Effector memory CD4-positive, alpha-beta T cell (primary cell): ENCODE measurements at regions not wholly inside any gene's neighbourhood (a gene's known extent, or its start where the extent isn't known, plus 50 kb on each side); places are given as distances from the start of the nearest gene placed in this dataset.

ENCODE experiments used
- DNase-seq, 3 donors: peaks; one replicate each; pipeline ENCODE4 v3.0.0-alpha.2; 2020
- H3K27ac ChIP-seq: 2 replicates; pipeline ENCODE4 v1.7.0; 2013; ENCODE audit warnings: mild to moderate bottlenecking, low read length, moderate library complexity; ENCODE audit not compliant: insufficient read depth, poor library complexity, severe bottlenecking
- H3K27me3 ChIP-seq: replicated peaks from 2 replicates; pipeline ENCODE4 v1.7.0; 2013; ENCODE audit warnings: mild to moderate bottlenecking, low read length; ENCODE audit not compliant: insufficient read depth, control insufficient read depth, poor library complexity, severe bottlenecking
- H3K36me3 ChIP-seq: 2 replicates; pipeline ENCODE4 v1.7.0; 2013; ENCODE audit warnings: mild to moderate bottlenecking, low read length, moderate library complexity; ENCODE audit not compliant: control insufficient read depth, insufficient read depth
- H3K4me1 ChIP-seq: 2 replicates; pipeline ENCODE4 v1.7.0; 2013; ENCODE audit warnings: low read length, mild to moderate bottlenecking; ENCODE audit not compliant: control insufficient read depth, insufficient read depth, poor library complexity, severe bottlenecking
- H3K4me3 ChIP-seq: 2 replicates; pipeline ENCODE4 v1.7.0; 2013; ENCODE audit warnings: low read length, low read depth, mild to moderate bottlenecking; ENCODE audit not compliant: insufficient read depth, poor library complexity, severe bottlenecking
- H3K9me3 ChIP-seq: 2 replicates; pipeline ENCODE4 v1.7.0; 2013; ENCODE audit warnings: mild to moderate bottlenecking, low read length, moderate library complexity; ENCODE audit not compliant: control insufficient read depth

- no peak for DNase-seq
- Histone ChIP-seq H3K27me3 (no peaks in the 10 kb centered on the region), H3K4me3 (no peak overlapping the region), H3K9me3 (no peaks in the 10 kb centered on the region), H3K4me1 (no peaks in the 10 kb centered on the region), H3K27ac (no peak overlapping the region), H3K36me3 (no peaks in the 10 kb centered on the region)
Observed at GRCh38 chr4:100948911-100949310, 398.4 kb downstream of the PPP3CA start.

- no peak overlapping the region for H3K27ac ChIP-seq
- no peaks in the 10 kb centered on the region for H3K27me3 ChIP-seq
- no peaks in the 10 kb centered on the region for H3K36me3 ChIP-seq
- H3K9me3 ChIP-seq = no peaks in the 10 kb centered on the region
- no peaks in the 10 kb centered on the region for H3K4me1 ChIP-seq
- no peak overlapping the region for H3K4me3 ChIP-seq
- DNase-seq = no peak
Observed at GRCh38 chr4:100945789-100946188, 401.5 kb downstream of the PPP3CA start.

DNA sequence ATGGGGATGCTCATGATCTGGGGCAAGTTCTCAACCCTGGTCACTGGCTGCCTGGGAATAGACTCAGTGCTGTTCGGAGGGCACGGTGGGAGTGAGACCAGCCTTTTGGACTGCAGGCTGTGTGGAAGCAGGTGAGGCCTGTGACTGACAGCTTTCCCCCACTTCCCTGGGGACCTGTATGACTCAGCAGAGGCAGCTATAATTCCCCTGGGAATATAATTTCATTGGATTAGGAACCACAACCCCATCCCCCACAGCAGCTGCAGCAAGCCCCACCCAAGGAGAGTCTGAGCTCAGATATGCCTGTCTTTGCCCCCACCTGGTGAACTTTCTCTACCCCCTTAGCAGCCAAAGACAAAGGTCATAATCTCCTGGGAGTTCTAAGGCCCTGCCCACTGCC lies 408.6 kb downstream of the PPP3CA start:
- no peak for DNase-seq
- Histone ChIP-seq H3K4me3 (no peak overlapping the region), H3K27ac (no peak overlapping the region), H3K9me3 (no peaks in the 10 kb centered on the region), H3K36me3 (no peaks in the 10 kb centered on the region), H3K27me3 (no peaks in the 10 kb centered on the region), H3K4me1 (no peaks in the 10 kb centered on the region)

DNA sequence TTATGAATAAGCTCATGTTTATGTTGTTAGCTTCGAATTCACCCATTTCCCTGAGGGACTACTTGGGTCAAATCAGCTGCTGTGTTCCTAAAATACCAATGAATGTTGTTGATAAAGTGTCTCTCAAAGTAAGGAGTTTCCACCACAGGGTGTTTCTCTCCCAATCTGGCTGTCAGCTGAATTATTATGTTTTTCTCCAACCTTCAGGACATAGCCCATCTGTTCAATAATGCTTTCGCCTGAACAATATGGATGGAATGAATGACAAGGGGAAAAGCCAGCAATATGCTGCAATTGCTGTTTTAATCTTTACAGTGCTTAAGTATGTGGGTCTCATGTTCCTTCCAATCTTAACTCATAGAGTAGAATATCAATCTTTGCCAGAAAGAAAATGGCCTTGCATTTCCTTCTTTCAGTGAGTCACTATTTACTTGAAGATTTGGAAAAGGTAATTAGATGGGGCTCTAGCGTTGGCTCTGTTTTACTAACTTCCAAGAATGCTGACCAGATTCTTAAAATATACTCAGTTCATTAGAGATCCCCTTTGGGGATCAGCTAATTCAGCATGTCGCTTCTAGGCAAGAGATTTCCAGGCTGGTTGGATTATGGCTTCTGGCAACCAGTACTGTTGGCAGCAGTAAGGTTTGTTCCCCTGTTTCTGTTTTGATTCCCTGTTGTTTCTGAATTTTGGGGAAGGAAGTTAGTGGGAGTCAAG lies 410.5 kb downstream of the PPP3CA start:
- Histone ChIP-seq H3K27me3 (no peaks in the 10 kb centered on the region), H3K4me1 (no peaks in the 10 kb centered on the region), H3K4me3 (no peak overlapping the region), H3K27ac (no peak overlapping the region), H3K36me3 (no peaks in the 10 kb centered on the region), H3K9me3 (no peaks in the 10 kb centered on the region)
- DNase-seq = no peak

DNA sequence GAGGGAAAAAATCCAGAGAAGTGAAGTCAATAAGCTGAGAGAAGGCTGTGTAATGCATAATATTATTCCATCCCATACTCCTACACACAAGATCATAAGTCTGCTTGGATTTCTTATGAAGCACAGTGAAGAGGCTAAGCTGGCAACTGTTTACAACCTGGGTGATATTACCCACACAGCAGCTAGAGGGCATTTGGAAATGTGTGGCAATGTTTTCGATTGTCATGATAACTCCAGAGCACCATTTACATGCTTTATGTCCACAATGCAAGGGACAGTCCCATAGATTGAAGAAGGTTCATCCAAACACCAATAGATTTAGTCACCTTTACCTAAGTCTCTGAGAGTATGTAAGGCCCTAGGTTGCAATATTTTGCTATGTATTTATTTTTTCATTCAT lies 412.2 kb downstream of the PPP3CA start:
- DNase-seq = no peak
- H3K36me3 ChIP-seq = no peaks in the 10 kb centered on the region
- no peaks in the 10 kb centered on the region for H3K4me1 ChIP-seq
- H3K27me3 ChIP-seq = no peaks in the 10 kb centered on the region
- no peak overlapping the region for H3K27ac ChIP-seq
- no peaks in the 10 kb centered on the region for H3K9me3 ChIP-seq
- no peak overlapping the region for H3K4me3 ChIP-seq

DNA sequence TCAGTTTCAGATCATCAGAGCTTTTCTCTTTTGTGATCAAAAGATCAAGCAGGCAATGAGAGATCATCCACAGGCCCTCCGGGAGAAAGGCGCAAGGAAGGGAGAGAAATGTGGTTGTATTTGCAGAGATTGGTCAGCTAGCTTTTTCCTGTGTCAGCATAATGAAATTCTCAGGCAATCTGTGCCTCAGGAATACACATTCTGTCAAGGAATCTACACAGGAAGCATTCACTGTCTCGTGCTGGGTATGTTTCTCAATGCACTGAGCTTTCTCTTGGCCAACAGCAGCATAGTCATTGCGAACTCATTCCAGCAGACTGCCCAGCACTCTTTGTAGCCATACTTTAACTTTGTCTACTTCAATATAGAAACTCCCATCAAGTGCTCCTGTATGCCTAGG lies 413.7 kb downstream of the PPP3CA start:
- no peaks in the 10 kb centered on the region for H3K27me3 ChIP-seq
- H3K9me3 ChIP-seq = no peaks in the 10 kb centered on the region
- no peaks in the 10 kb centered on the region for H3K4me1 ChIP-seq
- no peak overlapping the region for H3K4me3 ChIP-seq
- no peak for DNase-seq
- no peaks in the 10 kb centered on the region for H3K36me3 ChIP-seq
- H3K27ac ChIP-seq = no peak overlapping the region

DNA sequence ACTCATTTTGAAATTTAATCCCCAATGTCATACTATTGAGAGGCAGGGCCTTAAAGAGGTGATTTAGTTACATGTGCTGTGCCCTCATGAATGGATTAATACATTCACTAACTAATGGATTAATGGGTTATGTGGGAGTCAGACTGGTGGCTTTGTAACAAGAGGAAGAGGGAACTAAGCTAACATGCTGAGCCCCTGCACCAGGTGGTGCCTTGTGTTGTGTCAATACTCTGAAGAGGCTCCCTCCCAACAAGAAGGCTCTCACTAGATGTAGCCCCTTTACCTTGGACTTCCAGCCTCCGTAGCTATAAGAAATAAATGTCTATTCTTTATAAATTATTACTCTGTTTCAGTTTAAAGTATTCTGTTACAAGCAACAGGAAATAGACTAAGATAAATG lies 411.9 kb upstream of the EMCN start:
- no peak for DNase-seq
- H3K27me3 ChIP-seq = no peaks in the 10 kb centered on the region
- no peaks in the 10 kb centered on the region for H3K4me1 ChIP-seq
- H3K9me3 ChIP-seq = no peaks in the 10 kb centered on the region
- no peaks in the 10 kb centered on the region for H3K36me3 ChIP-seq
- H3K4me3 ChIP-seq = no peak overlapping the region
- no peak overlapping the region for H3K27ac ChIP-seq

GRCh38 chr4:100929135-100929534 lies 411.3 kb upstream of the EMCN start:
- DNase-seq = no peak
- no peak overlapping the region for H3K4me3 ChIP-seq
- no peaks in the 10 kb centered on the region for H3K36me3 ChIP-seq
- H3K27me3 ChIP-seq = no peaks in the 10 kb centered on the region
- H3K9me3 ChIP-seq = no peaks in the 10 kb centered on the region
- H3K4me1 ChIP-seq = no peaks in the 10 kb centered on the region
- no peak overlapping the region for H3K27ac ChIP-seq

DNA sequence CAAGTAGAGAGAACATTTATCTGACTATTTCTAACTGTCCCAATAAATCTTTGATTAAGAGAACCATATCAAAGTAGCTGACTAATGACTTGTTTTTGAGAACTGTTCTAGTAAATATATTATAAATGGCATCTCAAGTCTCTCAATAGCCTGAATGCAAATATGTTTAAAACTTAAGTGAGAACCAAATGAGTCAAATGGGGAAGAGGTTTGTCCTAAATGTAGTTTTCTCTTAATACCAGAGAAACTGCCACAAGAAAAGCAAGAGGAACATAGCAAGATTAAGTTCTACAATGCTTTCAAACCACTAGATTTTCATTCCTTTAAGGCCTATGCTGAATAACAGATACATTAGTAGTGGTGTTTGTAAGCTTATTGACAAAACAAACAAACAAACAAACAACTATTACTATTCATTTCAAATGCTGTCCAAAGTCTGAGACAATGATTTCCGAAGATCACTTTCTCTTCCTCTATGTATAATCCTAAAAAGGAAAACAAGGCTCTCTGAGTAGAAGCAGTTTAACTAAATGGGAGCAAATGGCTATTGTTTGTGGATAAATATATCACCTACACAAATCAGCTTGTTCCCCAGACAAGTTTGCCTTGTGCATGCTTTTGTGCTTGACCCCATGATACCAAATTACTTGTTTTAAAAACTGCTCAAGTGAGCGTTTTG lies 408.4 kb upstream of the EMCN start:
- Histone ChIP-seq H3K4me1 (no peaks in the 10 kb centered on the region), H3K27ac (no peak overlapping the region), H3K9me3 (no peaks in the 10 kb centered on the region), H3K4me3 (no peak overlapping the region), H3K36me3 (no peaks in the 10 kb centered on the region), H3K27me3 (no peaks in the 10 kb centered on the region)
- DNase-seq = no peak

DNA sequence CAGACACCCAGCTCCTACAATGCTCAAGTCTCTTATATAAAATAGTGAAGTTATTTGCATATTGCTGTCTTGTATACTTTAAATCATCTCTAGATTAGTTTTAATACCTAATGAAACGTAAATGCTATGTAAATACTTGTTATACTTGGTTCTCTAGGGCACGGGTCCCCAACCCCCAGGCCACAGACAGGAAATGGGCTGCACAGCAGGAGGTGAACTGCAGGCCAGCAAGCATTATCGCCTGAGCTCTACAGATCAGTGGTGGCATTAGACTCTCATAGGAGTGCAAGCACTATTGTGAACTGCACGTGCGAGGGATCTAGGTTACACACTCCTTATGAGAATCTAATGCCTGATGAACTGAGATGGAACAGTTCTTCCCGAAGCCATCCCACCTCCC lies 395.9 kb upstream of the EMCN start:
- no peak overlapping the region for H3K27ac ChIP-seq
- no peak overlapping the region for H3K4me3 ChIP-seq
- no peaks in the 10 kb centered on the region for H3K36me3 ChIP-seq
- H3K9me3 ChIP-seq = no peaks in the 10 kb centered on the region
- H3K4me1 ChIP-seq = no peaks in the 10 kb centered on the region
- DNase-seq = no peak
- no peaks in the 10 kb centered on the region for H3K27me3 ChIP-seq
